ENCODE measurements at regions not wholly inside any gene's neighbourhood (a gene's known extent, or its start where the extent isn't known, plus 50 kb on each side); places are given as distances from the start of the nearest gene placed in this dataset.
A peak's percentile ranks its signal among the peaks of the same experiment; 100 is the strongest.
"Not testable (repeated sequence)": the region's sequence is repeated elsewhere in the genome, so short reads cannot be mapped to it uniquely, and the experiment has no call there.

DNA sequence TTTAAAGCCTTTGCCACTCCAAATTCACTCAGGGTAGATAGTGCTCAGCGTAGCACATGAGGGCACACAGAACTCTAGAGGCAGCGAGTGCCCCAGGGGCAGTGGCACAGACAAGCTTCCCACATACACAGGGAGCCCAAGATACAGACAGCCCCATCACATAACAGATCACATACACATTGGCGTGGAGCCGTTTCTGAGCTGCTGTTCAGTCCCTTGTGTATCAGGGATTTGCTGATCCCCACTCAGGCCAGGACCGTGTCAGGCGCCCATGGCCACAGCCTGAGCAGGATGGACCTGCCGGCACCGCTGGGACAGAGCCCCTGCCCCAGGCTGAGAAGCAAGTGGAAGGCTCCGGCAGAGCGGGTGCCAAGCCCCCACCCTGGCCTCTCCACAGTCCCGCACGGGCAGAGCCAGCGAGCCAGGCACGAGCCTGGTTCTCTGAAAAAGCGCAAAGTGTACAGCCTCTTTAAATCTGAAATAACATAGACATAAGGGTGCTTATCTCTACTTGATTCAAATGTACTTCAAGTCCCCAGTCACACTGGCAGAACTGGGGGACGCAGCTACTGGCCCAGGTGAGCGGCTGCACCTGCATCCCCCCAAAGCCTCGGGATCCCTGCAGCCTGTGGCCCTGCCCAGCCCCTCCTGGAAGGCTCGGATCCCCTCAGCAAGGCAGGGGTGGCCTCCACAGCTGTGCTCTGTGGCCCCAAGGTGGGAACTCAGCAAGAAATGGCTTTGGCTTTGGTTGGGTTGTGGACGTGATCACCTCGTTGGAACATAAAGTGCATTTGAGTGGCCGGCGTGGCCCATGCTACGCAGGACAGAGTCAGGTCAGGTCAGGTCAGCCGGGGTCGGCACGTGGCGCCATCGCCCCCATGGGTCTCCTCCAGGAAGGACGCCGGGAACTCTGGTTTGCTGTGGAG lies 231.3 kb downstream of the ERMARD start:
- no peak overlapping the region for H3K27ac ChIP-seq (ENCODE audit: low read depth)
- H3K36me3 ChIP-seq (ENCODE audit: insufficient read depth) = no peaks in the 10 kb centered on the region
- WGBS = 87% methylated on average over 31 of the region's 31 CpGs
- H3K4me3 ChIP-seq (ENCODE audit: low read depth, low read length) = no peak overlapping the region
- no peak for DNase-seq (ENCODE audit: extremely low spot score)
- no peaks in the 10 kb centered on the region for H3K4me1 ChIP-seq (ENCODE audit: insufficient read depth)

DNA sequence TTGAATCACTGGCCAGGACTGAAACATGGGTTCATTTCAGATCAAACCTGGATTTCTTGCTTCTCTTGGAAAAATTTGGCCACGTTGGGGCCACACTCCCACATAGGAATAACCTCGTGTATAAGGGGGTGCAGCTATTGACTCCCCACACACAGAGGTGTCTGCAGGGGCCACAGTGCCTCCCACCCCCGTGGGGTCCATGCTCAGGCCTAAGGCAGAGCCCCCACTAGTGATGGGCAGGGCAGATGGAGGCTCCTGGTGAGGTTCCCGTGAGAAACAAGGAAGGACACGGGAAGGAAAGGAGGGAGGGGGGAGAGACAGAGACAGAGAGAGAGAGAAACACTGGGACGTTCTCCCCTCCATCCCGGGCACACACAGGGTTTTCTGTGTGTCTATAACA lies 230.5 kb downstream of the ERMARD start:
- 60% methylated on average over 7 of the region's 7 CpGs for WGBS
- no peak for DNase-seq (ENCODE audit: extremely low spot score)
- Histone ChIP-seq H3K4me1 (ENCODE audit: insufficient read depth) (no peaks in the 10 kb centered on the region), H3K4me3 (ENCODE audit: low read depth, low read length) (no peak overlapping the region), H3K27ac (ENCODE audit: low read depth) (no peak overlapping the region), H3K36me3 (ENCODE audit: insufficient read depth) (no peaks in the 10 kb centered on the region)

GRCh38 chr6:169981568-169981967 lies 230.1 kb downstream of the ERMARD start:
- H3K36me3 ChIP-seq (ENCODE audit: insufficient read depth) = no peaks in the 10 kb centered on the region
- 90% methylated on average over 6 of the region's 6 CpGs for WGBS
- H3K4me1 ChIP-seq (ENCODE audit: insufficient read depth) = no peaks in the 10 kb centered on the region
- H3K4me3 ChIP-seq (ENCODE audit: low read depth, low read length) = no peak overlapping the region
- no peak overlapping the region for H3K27ac ChIP-seq (ENCODE audit: low read depth)
- DNase-seq (ENCODE audit: extremely low spot score) = no peak

DNA sequence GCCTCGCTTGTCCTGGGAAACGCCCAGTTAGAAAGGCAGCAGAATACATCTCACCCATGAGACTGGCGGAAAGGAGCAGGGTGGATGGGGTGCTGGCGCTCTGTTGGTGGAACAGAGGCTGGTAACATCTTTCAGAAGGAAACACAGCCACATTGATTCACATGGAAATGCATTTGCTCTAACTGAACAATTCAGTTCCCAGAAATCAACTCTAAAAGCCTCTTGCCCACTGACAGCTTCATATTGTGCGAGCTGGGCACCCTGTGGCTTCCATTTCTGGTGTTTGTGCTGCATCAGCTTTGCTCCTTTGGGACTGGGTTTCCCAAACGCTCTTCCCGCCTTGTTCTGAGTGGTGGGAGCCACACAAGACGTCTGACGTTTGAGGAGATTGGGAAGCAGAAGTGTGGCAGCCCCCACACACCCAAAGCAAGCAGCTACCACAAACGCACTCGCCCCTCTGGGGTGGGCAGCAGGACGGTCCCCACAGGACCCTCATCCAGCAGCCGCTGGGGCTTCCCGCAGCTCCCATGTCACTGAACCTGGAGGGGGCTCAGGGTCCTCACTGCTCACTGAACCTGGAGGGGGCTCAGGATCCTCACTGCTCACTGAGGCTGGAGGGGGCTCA lies 229.5 kb downstream of the ERMARD start:
- Histone ChIP-seq H3K27ac (ENCODE audit: low read depth) (no peak overlapping the region), H3K36me3 (ENCODE audit: insufficient read depth) (no peaks in the 10 kb centered on the region), H3K4me3 (ENCODE audit: low read depth, low read length) (no peak overlapping the region), H3K4me1 (ENCODE audit: insufficient read depth) (no peaks in the 10 kb centered on the region)
- 77% methylated on average over 14 of the region's 14 CpGs for WGBS
- DNase-seq (ENCODE audit: extremely low spot score) = no peak

- Histone ChIP-seq H3K4me3 (ENCODE audit: low read depth, low read length) (no peak overlapping the region), H3K4me1 (ENCODE audit: insufficient read depth) (no peaks in the 10 kb centered on the region), H3K36me3 (ENCODE audit: insufficient read depth) (no peaks in the 10 kb centered on the region), H3K27ac (ENCODE audit: low read depth) (no peak overlapping the region)
- WGBS = 82% methylated on average over 14 of the region's 14 CpGs
- DNase-seq (ENCODE audit: extremely low spot score) = no peak
Observed at GRCh38 chr6:169979873-169980432, 228.5 kb downstream of the ERMARD start.

DNA sequence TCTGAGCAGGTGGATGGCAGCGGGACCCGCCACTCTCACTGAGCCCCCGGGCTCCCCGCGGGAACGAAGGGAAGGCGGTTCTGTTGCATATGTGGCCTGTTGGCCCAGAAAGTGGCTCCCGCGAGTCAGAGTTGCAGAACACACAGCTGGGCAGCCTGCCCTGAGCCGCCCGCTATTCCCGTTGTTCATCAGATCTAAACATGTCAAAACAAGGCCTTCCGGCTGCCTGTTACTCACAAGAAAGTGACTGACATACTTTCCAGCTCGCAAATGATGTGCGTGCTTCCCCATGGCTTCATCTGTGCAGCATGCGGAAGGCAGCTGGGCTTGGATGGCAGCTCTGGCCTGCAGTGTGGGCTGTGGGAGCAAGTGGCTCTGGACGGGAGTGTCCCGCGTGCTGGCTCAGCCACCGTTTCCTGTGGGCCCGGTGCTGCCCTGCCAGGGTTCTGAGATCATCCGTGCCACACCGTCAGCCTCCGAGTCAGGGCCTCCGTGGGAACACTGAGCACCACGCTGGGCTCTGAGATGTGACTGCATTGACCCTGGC lies 227.3 kb downstream of the ERMARD start:
- peak; percentile 17 for DNase-seq (ENCODE audit: extremely low spot score)
- no peak overlapping the region for H3K27ac ChIP-seq (ENCODE audit: low read depth)
- no peaks in the 10 kb centered on the region for H3K4me1 ChIP-seq (ENCODE audit: insufficient read depth)
- H3K36me3 ChIP-seq (ENCODE audit: insufficient read depth) = no peaks in the 10 kb centered on the region
- no peak overlapping the region for H3K4me3 ChIP-seq (ENCODE audit: low read depth, low read length)
- WGBS = 65% methylated on average over 26 of the region's 26 CpGs

DNA sequence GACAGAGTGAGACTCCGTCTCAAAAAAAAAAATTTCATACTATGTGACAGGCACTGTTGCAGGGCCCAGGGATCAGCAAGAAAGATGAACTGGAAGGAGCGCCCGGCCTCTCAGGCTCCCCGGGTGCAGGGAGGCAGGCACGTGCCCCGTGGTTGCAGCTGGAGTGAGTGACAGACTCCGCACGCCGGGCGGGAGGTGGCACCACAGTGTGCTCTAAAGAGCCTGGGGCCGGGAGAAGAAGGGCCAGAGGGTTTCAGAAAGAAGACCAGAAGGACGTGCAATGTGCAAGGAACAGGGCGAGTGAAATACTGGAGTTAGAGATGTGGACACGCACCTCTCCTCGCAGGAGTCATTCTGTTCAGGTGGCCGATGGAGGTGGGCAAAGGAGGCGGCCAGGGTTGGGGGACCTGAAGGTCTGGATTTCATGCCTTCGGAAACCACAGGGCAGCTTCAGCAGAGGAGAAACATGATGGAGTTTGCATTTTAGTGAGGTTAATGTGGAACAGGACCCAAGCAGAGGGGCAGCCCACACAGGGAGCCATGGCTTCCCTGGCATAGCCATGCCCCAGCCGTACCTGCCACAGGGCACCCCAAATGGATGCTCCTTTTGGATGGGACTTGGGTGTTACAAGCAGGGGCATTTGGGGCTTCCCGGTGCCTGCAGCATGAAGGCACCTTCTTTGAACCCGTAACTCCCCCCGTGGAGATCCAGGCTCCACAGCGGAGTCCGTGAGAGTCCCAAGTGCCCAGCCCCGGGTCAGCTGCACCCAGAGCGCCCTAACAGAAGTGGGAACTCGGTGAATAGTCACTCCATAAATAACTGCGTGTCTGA lies 226.2 kb downstream of the ERMARD start:
- WGBS = 90% methylated on average over 28 of the region's 28 CpGs
- Histone ChIP-seq H3K27ac (ENCODE audit: low read depth) (no peak overlapping the region), H3K36me3 (ENCODE audit: insufficient read depth) (no peaks in the 10 kb centered on the region), H3K4me1 (ENCODE audit: insufficient read depth) (no peaks in the 10 kb centered on the region), H3K4me3 (ENCODE audit: low read depth, low read length) (no peak overlapping the region)
- no peak for DNase-seq (ENCODE audit: extremely low spot score)

DNA sequence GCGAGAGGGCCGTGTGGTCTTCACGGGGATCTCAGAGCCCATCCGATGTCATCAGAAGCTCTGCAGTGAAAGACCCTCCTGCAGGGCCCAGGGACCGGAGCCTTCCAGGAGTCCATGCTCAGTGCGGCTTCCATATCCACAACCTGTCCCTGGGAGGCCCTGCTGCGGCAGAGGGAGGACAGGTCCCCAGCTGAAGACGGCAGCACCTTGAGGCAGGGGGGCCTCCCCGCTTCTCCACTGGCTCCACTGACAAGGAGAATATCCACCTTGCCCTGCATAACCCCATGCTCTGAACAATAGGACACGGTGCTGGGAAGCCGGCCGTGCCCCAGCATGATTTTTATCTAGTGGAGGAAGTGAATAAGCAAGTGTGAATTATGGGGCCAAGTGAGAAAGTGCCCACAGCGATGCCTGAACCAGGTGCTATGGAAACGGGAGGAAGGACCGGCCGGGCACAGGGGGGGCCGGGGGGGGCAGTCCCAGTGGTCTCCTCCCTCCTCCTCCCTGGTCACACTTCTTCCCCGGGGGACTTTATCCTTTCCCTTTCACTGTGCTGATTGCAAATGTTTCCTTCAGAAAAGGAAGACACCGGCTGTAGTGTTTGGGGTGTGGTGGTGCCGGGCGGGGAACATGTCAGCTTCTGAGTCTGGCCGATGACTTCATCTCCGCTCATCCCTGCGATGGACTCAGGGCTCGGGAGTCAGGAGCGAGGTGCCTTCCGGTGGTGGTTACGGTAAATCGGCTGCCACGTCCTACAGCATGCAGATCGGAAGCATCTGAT lies 225.1 kb downstream of the ERMARD start:
- no peak overlapping the region for H3K4me3 ChIP-seq (ENCODE audit: low read depth, low read length)
- no peaks in the 10 kb centered on the region for H3K4me1 ChIP-seq (ENCODE audit: insufficient read depth)
- H3K27ac ChIP-seq (ENCODE audit: low read depth) = no peak overlapping the region
- no peaks in the 10 kb centered on the region for H3K36me3 ChIP-seq (ENCODE audit: insufficient read depth)
- DNase-seq (ENCODE audit: extremely low spot score) = no peak
- WGBS = 62% methylated on average over 31 of the region's 31 CpGs

DNA sequence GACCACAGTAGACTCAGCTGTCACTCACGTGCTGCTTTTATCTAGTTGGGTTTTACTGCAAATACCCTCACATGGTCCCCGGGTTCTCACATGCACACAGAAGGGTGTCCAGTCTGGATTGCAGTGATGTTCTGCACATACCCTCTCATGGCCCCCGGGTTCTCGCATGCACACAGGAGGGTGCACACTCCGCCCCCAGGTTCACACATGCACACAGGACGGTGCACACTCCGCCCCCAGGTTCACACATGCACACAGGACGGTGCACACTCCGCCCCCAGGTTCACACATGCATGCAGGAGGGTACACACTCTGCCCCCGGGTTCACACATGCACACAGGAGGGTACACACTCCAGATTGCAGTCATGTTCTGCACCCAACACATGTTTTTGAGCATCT lies 224.3 kb downstream of the ERMARD start:
- no peak overlapping the region for H3K4me3 ChIP-seq (ENCODE audit: low read depth, low read length)
- H3K36me3 ChIP-seq (ENCODE audit: insufficient read depth) = no peaks in the 10 kb centered on the region
- 87% methylated on average over 10 of the region's 10 CpGs for WGBS
- DNase-seq (ENCODE audit: extremely low spot score) = no peak
- H3K4me1 ChIP-seq (ENCODE audit: insufficient read depth) = no peaks in the 10 kb centered on the region
- no peak overlapping the region for H3K27ac ChIP-seq (ENCODE audit: low read depth)

GRCh38 chr6:169975286-169975685 lies 223.9 kb downstream of the ERMARD start:
- WGBS = 86% methylated on average over 14 of the region's 14 CpGs
- Histone ChIP-seq H3K4me3 (ENCODE audit: low read depth, low read length) (no peak overlapping the region), H3K4me1 (ENCODE audit: insufficient read depth) (no peaks in the 10 kb centered on the region), H3K36me3 (ENCODE audit: insufficient read depth) (no peaks in the 10 kb centered on the region), H3K27ac (ENCODE audit: low read depth) (no peak overlapping the region)
- no peak for DNase-seq (ENCODE audit: extremely low spot score)

DNA sequence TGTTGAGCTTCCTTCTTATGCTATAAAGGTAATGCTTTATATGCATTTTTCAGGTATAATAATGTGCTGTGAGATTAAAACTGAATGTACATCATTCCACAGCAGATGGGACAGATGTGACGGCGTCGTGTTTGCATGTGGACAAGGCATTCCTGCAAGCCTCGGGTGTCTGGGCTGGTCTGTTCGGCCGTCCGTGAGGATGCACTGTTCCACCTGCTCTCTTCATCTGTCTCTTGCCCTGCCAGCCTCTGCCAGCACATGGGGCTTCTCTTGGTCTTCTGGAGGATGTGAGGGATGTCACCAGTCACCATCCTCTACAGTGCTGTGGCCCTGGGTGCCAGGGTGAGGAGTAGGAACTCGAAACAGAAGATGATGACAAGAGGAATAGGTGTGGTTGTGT lies 223.2 kb downstream of the ERMARD start:
- DNase-seq (ENCODE audit: extremely low spot score) = no peak
- no peaks in the 10 kb centered on the region for H3K36me3 ChIP-seq (ENCODE audit: insufficient read depth)
- WGBS = 79% methylated on average over 8 of the region's 8 CpGs
- H3K4me1 ChIP-seq (ENCODE audit: insufficient read depth) = no peaks in the 10 kb centered on the region
- no peak overlapping the region for H3K4me3 ChIP-seq (ENCODE audit: low read depth, low read length)
- H3K27ac ChIP-seq (ENCODE audit: low read depth) = no peak overlapping the region

GRCh38 chr6:169973588-169974467 lies 222.4 kb downstream of the ERMARD start:
- not testable (repeated sequence) for H3K36me3 ChIP-seq (ENCODE audit: insufficient read depth); H3K4me3 ChIP-seq (ENCODE audit: low read depth, low read length); H3K27ac ChIP-seq (ENCODE audit: low read depth); H3K4me1 ChIP-seq (ENCODE audit: insufficient read depth); DNase-seq (ENCODE audit: extremely low spot score)
- 83% methylated on average over 21 of the region's 21 CpGs for WGBS

Data from urinary bladder (tissue), 3 donors.